ENCODE measurements at regions not wholly inside any gene's neighbourhood (a gene's known extent, or its start where the extent isn't known, plus 50 kb on each side); places are given as distances from the start of the nearest gene placed in this dataset.

- DNase-seq, result peak; percentile 14
These were observed 50.5 kb upstream of the OTOS start for GRCh38 chr2:240191001-240191400.

GRCh38 chr2:240192661-240193060, 52.2 kb upstream of the OTOS start:
- peak; percentile 13 for DNase-seq

GRCh38 chr2:240194341-240194762, 53.9 kb upstream of the OTOS start:
- DNase-seq, result peak; percentile 17

DNA sequence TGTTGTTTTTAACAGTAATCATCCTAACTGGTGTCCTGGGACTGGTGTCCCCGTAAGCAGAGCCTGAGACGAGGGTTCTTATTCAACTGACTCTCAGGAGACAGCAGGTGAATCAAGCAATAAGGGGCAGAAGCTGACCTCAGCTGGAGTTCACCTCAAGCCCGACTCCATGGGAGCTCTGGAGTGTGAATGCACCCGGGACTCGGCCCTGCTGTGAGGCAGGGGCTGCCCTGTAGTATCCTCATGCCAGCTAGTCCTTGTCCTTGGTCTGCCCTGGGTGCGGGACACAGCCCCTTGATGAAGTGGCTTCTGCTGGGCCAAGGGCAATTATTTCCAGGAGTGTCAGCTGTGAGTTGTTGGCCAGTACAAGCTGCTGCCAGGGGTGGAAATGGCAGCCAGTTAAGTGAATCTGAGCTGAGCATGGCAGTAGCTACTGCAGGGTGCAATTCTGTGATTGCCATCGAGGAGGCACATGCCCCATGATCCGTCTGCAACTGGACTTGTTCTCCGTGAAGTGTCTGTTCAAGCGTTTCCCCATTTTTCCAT, 54.9 kb upstream of the OTOS start:
- peak; percentile 42 for DNase-seq

- DNase-seq, result peak; percentile 41
These were observed 56.4 kb upstream of the OTOS start for GRCh38 chr2:240196716-240197461.

DNA sequence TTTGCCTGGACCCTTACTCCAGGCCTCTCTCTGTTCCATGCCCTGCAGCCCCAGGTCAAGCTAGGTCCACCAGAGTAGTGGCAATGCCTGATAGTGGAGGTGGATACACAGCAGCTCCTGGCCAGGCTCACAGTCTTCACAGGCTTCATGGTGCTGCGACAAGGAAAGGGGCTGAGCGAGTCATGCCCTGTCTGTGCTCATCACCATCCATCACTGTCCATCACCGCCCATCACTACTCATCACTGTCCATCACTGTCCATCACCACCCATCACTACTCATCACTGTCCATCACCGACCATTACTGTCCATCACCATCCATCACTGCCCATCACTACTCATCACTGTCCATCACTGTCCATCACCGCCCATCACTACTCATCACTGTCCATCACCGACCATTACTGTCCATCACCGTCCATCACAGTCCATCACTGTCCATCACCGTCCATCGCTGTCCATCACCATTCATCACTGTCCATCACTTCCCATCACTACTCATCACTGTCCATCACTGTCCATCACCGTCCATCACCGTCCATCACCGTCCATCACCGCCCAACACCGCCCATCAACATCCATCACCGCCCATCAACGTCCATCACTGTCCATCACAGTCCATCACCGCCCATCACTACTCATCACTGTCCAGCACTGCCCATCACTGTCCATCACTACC, 57.1 kb upstream of the OTOS start:
- no peak for DNase-seq

DNA sequence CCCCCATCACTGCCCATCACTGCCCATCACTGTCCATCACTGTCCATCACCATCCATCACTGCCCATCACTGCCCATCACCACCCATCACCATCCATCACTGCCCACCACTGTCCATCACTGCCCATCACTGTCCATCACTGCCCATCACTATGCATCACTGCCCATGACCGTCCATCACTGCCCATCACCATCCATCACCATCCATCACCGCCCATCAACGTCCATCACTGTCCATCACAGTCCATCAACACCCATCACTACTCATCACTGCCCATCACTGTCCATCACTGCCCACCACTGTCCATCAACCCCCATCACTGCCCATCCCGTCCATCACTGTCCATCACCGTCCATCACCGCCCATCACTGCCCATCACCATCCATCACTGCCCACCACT, 57.8 kb upstream of the OTOS start:
- no peak for DNase-seq

DNA sequence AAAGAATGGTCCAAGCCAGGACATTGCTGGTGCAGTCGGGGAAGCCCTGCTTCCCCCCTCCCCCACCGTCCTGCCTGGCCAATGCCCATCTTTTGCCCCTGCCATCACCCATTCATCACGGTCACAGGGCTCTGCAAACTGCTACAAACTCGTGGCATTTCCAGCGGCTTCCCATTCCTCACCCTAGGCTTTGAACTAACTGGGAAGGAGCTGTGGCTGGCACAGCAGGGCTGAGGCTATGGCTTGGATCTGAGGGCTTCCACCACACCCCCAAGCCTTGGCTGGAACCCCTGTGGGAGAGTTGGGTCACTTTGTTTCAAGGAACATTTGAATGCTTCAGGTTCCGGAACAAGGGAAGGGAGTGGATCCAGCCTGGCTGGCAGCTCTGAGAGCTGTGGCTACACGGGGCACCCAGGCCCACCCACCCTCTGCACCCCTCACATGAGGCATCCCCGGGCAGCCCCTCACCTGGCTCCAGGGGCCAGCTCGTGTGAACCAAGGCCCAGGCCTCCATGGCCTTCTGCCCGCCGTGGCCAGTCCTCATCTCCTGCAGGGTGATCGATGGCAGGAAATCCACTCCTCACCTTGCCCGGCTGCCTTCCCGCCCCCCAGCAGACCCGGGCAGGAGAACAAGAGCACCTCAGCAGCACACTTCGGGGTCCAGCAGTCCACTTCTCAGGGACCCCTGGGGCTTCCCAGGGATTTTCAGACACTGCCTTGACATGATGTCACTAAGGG, 58.8 kb upstream of the OTOS start:
- DNase-seq, result no peak

GRCh38 chr2:240200230-240201051, 60.0 kb upstream of the OTOS start:
- peak; percentile 48 for DNase-seq

DNA sequence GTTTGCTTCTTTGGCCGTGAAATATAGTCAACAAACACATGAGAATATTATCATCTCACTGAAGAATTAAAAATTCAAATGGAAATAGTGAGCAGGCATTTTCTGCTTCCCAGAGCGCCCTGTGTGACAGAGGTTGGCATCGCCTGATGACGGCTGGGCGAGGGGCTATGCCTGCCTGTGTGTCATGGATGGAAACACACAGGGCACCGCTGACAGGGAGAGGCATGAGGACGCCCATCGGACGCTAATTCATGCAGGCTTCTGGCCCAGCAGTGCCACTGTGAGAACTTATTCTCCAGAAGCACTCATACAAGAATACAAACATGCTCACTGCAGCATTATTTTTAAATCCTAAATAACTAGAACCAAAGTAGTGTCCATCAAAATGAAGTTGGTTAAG, 61.4 kb upstream of the OTOS start:
- DNase-seq, result peak; percentile 50

GRCh38 chr2:240202586-240202985, 62.1 kb upstream of the OTOS start:
- DNase-seq, result peak; percentile 45

DNA sequence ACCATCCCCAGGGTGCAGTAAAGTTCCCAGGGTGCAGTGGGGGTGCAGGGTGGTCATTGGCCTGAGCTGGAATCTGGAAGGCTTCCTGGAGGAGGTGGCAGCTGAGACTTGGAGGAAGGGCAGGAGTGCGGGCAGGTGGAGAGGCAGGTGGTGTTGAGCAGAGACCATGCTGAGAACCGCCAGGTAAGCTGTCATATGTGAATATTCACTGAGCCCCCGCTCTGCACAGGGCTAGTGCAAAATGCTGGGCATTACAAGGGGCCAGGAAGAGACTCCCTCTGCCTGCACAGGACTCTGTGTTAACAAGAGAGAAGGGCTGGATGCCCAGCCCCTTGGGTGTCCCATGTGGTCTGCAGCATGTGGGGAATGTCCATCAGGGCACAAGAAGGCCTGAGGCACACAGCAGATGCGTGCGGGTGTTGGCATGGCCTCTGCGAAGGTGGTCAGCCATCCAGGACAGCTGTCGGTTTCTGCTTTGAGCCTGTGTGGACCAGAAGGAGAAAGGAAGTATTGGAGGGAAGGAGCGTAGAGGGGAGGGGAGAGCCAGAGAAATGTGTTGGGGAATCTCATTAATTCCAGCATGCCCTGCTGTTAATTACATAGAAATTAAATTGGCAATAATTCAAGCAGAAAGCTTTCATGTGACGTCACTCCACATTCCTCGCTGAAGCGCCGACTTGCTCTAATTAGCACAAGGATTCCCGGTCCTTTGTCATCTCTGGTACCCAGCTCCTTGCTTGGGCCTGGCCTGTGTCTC, 62.8 kb upstream of the OTOS start:
- DNase-seq, result peak; percentile 49

- DNase-seq, result peak; percentile 45
These were observed 63.4 kb upstream of the OTOS start for GRCh38 chr2:240203788-240204270.

- DNase-seq, result peak; percentile 43
These were observed 64.2 kb upstream of the OTOS start for GRCh38 chr2:240204431-240205276.

DNA sequence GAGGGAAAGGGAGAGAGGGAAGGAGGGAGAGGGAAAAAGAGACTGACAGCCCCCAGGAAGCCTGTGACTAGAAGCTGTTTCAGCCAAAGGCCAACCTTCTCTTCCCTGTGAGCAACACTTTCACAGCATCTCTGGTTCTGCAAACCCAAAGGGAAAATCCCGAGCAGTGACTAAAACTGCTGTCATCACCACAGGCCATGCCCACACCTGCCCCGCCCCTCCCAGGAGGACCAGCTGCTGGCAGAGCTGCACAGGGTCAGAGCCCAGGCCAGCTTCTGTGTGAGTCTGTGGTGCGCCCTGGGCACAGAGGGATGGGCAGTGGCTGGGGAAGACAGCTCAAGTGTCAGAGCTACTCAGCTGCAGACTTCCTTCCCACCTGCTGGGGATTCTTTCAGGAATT, 64.9 kb upstream of the OTOS start:
- peak; percentile 77 for DNase-seq

DNA sequence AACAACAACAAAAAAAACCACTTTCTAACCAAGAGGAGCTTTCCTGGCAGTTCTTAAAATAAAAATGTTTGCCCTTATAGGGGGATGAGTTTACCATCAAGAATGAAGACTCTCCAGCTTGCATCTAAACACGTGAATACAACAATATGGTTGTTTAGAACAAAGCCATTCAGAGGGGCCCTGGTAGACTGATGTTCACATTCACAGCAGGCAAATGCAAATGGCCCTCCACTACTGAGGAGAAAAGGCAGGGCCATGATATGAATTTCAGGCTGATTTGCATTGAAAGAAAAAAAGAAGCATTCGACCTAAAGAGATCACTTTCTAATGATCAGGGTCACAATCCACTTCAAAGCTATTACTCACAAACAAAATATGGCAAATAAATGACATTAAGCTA, 65.3 kb upstream of the OTOS start:
- DNase-seq, result no peak

DNA sequence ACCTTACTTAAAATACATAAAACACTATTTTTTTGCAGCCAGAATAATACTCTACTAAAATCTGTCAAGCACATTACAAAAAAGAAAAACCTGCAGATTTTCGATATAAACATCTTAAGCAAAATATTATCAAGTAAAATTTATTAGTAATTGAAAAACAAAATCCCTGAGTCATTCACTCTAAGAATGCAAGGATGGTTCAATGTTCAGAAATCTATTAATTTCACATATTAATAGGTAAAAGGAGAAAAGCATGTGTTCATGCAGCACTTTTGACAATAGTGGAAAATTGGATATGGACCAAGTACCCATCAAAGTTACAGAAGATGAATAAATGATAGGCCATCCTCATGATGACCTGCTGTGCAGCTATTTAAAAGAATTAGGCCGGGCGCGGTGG, 66.2 kb upstream of the OTOS start:
- DNase-seq, result no peak

- DNase-seq, result no peak
These were observed 67.2 kb upstream of the OTOS start for GRCh38 chr2:240207661-240208060.

DNA sequence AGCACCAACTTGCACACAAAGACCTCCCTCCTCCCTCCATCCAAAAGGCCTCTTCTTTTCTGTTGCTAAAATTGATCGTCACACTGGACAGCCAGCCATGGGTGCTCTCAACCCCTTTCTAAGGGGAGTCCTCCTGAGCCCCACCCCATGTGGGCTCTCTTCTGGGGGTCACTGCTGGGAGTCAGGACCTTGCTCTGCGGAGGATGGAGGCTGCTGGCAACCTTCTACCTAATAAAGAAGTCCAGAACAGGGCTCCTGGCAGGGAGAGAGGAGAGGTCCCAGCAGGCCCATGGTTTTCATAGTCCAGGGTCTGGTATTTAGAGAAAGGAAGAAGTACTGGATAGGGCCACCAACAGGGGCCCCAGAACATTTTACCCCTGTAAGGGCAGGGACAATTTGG, 67.6 kb upstream of the OTOS start:
- no peak for DNase-seq

GRCh38 chr2:240208631-240209211, 68.3 kb upstream of the OTOS start:
- no peak for DNase-seq
